Stimulated activated CD8-positive, alpha-beta memory T cell treated with anti-CD3 and anti-CD28 coated beads, Interleukin-7, amount 100 ng/mL, for 48 hours (primary cell): ENCODE measurements at regions not wholly inside any gene's neighbourhood (a gene's known extent, or its start where the extent isn't known, plus 50 kb on each side); places are given as distances from the start of the nearest gene placed in this dataset.

Experiments
- DNase-seq, 2 donors: peaks; one replicate each; pipeline ENCODE4 v3.0.0-alpha.2; 2020; ENCODE audit warnings: low read depth in 1 of 2; ENCODE audit errors: extremely low read depth in 1 of 2

DNA sequence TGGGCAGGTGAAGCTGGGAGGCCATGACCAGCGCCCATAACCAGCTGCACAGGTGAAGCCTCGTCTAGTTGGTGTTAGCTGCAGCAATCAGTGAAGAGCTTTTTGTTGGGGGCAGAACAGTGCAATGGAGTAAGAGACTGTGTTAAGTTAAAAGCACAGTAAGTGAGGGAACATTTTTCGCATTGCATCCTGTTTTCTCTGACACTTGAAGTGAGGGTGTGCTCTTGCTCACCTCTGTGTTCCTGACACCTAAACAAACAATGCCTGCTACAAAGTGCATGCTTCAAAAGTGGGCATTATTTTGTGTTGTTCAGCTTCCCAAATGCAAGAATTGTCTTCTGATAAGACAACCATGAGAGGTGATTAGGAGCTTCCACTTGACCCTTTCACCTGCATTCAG lies 324.0 kb upstream of the ACVR2A start:
- no peak for DNase-seq

DNA sequence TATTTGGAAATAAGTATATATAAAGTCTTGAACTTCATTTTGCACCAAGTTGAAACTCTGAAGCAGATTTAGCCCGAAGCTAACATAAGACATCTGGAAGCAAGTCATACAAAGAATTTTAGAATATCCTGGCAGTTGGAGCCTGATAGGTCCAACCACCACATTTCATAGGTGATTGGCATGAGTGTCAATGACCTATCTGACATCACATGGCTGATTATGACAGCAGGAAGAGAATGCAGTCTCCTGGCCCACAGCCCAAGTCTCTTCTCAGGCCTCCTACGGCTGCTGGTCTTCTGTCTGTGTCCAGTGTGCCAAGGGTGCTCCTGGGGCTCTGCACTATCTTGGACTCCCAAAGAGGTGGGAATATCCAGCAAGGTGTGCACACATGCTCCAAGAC lies 325.7 kb upstream of the ACVR2A start:
- DNase-seq = no peak

DNA sequence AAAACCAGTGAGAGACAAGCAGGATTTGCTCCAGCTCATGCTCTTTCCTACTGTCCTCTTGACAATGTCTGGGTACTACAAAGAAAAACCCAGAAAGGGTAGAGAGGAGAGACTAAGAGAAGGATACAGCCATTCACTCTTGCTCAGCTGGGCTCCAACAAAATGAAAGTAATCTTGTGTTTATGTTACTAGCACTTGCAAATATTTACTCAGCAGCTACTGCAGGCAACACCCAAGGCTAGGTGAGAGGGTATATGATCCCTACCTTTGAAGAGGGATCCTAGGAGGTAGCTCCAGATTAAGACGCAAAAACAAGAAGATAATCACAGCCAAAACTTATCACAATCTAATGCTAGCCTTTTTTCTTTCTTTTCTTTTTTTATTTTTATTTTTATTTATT lies 329.6 kb upstream of the ACVR2A start:
- no peak for DNase-seq

DNA sequence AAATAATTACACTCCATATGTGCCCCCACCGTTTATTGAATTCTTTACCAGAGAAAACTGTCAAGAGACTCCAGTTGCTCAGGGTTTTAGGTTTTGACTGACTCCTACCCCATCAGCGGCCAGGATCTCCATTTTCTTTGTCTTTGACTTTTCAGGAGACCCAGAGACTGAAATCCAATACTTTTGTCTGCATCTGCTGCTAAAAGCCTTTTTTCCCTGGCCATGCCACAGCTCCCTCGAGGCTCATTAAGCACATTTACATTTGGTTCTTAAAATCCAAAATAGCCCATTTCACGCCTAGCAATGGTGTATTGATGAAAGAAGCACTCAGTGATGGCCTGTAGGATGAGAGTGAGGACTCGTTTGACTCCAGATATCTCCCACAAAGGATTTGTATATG lies 332.6 kb upstream of the ACVR2A start:
- no peak for DNase-seq

DNA sequence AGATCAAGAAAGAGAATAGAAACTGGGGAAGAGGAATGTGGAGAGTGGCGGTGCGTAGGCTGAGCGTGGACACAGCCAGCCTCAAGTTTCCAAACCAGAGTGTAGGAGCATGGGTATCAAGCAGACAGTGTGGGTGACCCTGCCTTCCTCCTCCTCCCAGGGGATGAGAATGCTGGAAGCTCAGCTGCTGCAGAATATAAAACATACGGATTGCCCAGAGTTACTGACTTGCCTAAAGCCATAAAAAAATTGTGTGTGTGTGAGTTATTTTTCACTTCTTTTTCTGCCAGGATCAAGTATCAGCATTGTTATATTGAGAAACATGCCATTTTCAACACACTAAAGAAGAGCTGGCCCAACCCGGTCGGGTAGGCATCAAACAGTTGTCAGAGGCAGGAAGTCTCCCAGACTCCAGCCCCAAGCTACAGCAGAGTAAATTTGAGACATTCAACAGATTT lies 333.3 kb upstream of the ACVR2A start:
- no peak for DNase-seq

DNA sequence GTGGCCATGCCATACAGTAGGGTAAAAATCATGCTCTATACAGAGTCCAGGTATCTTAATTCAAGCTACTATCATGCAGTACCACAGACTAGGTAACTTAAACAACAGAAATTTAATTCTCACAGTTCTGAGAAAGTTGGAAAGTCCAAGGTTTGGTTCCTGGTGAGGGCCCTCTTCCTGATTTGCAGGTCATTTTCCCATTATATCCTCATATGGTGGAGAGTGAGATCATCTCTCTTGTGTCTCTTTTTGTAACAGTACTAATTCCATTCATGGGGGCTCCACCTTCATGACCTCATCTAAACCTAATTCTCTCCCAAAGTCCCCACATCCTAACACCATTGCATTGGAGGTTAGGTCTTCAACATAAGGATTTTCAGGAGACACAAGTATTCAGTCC lies 335.0 kb upstream of the ACVR2A start:
- no peak for DNase-seq

DNA sequence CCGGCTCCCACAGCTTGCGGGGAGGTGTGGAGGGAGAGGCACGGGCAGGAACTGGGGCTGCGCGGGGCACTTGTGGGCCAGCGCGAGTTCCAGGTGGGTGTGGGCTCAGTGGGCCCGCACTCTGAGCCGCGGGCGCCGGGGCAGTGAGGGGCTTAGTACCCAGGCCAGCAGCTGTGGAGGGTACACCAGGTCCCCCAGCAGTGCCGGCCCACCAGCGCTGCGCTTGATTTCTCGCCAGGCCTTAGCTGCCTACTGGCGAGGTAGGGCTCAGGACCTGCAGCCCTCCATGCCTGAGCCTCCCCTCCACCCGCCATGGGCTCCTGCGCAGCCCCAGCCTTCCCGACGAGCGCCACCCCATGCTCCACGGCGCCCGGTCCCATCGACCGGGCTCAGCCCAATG lies 337.9 kb upstream of the ACVR2A start:
- no peak for DNase-seq

DNA sequence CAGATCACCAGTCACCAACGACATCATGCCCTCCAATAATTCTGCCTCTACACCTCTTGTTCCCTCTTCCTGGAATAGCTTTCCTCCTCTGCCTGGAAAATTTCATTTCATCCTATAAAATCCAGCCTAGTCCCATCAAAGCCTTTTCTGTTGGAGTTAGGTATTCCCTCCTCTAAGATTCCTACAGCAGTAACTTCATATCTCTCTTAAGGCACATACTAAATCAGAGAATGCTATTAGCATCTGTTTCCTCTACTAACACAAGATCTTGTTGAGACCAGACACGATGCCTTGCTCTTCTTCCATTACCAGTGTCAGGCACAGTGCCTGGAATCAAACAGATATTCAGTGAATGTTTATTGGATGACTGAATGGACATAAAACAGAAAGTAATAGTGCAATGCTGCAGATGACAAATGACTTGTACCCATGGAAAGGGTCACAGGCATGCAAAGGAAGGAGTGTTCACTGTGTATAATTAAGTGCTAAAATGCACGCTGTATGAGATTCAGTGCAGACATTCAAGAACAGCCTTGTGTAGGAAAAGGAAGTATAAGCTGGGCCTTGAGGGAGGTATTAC lies 342.0 kb upstream of the ACVR2A start:
- no peak for DNase-seq

DNA sequence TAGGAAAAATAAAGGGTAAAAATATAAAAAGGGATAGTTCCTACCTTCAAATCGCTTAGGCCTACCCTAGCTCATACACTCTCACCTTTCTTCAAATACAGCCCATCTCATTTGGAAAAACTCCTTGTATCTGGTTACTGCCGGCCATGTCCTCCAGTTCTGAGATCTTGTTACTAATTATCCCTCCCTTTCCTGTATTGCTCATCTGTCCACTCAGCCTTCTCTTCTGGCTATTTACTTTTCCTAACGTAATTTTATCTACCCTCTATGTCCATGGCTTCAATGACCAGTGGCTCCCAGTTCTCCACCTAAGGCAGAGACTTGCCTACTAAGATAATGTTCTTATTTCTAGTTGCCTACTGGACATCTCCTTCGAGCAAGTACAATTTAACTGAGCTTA lies 342.9 kb upstream of the ACVR2A start:
- DNase-seq = no peak

DNA sequence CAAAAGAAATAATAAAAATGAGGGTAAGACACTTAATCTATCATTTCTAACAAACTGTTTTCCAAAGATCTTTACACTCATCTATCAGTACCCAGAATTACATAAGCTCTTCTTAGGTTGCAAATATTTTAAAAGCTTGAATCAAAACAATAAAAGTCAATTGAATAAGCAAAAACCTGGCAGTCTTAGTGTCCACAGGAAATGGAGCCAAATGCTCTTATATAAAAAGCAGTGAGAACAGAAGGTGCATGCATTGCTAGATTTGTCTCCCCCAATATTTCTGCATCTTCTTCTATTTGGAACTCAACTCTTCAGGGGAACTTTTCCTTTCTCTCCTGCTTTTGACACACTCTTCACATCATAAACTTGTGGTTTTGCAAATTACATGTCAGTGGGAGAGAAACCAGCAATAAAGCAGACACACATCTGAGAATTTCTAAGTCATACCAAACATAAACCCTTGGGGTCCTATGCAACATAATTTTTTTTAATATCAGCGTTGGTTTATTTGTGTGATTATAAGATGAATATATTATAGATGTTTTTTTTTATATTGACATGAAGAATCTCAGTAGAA lies 343.9 kb upstream of the ACVR2A start:
- DNase-seq = no peak

DNA sequence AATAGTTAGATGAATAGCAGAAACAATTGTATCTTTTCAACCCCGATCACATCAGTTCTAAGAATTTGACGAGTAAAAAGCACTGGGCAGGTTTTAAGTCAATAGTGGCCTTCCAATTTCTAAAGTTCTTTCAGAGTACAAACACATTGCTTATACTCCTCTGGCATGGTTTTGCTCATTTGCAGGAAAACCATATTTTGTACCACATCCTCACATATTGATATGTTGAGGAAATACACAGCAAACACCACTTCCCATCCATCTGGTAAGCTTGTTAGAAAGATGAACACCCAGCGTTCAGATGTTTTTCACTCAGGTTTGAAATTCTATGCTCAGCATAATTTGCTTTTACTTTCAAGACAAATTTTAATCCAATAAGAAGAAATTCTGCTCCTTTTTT lies 344.6 kb upstream of the ACVR2A start:
- no peak for DNase-seq

DNA sequence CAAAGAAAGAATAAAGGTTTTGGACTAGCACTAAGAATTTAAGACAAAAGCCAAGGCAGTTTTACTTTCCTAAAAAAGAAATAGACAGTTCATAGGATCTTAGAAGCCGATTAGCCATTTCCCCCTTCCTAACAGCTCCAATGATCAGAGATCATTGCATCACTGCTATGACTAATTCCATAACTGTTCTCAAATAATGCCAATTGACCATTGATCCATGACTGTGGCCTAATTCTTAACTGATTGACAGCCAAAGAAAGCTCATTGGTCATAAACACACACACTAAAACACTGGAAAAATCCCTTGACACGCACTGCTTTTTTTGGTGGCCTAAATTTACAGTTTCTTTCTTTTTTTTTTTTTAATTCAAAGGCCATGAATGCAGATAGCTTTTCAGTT lies 345.0 kb upstream of the ACVR2A start:
- no peak for DNase-seq

DNA sequence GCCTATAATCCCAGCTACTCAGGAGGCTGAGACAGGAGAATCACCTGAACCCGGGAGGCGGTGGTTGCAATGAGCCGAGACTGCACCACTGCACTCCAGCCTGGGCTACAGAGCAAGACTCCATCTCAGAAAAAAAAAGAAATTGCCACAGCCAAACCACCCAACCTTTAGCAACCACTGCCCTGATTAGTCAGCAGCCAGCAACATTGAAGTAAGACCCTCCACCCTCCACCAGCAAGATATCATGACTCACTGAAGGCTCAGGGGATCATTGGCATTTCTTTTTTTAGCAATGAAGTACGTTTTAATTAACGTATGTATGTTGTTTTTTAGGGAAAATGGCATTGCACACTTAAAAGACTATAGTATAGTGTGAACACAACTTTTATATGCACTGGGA lies 349.1 kb upstream of the ACVR2A start:
- no peak for DNase-seq

DNA sequence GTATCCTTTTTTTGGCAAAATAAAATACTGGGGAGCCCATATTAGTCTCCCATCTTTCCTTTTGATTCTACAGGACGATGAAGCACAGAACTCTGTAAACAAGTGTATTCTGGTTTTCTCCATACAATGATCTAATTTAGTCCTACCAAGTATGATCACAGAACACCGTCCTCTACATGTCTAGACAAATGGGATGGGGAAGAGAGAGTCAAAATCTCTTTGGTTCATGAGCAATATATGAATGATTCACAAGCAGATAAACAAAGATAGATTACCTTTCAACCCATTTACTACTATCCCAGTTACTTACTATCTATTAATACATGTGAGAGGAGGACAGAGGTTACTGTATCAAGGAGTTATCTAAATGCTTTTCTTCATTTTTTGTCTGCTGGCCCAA lies 352.4 kb upstream of the ACVR2A start:
- DNase-seq = no peak

DNA sequence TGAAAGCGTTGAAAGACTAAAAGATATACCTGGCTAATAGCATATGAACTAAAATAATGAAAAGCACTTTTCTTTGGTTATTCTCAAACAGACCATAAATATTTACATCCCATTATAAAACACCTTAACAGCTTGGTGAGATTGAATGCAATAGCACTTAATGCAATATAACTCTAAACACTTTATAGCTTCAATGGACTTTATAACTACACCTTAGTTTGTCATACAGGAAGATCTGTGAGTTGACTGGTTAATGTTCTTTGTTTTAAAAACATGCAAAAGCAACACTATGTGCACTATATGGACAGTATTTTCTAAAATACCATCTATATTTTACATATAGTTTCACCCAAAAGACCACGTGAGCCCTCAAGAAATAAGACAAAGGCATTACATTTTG lies 353.3 kb upstream of the ACVR2A start:
- no peak for DNase-seq

DNA sequence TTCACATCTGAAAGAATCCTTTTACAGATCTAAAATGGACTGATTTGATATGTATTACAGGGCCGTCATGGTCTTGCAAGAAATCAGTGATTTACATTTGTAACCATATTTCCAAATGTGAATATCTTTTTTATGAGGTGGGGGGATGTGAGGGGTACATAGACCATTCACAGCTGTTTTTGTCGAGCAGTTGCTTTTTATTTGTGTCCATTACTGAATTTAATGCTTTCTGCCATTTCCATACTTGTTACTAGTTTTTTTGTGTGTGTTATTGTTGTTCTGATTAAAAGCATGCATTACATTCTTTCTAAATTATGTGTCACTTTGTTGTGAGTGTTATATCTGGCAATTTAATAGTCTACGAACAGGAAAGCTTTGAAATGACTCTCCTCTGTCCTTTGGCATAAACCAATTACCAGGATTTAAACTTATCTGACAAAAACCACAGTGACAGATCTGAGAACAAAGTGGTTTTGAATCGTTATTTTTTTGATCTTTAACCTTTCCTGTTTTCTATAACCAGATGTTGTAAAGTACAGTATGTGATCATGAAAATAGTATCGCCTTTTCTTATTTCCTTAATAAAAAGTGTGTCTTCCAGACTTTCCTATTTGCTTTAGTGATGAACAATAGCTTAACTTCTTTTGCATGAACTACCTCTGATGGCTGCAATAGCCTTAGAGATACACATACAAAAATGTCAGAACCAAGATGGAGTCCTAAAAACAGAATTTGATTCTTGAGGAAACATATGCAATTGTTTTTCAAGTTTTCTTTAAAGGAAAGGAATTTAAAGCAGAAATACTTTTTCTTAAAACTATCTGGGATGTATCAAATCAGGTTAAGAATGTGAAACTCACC lies 354.2 kb upstream of the ACVR2A start:
- no peak for DNase-seq

DNA sequence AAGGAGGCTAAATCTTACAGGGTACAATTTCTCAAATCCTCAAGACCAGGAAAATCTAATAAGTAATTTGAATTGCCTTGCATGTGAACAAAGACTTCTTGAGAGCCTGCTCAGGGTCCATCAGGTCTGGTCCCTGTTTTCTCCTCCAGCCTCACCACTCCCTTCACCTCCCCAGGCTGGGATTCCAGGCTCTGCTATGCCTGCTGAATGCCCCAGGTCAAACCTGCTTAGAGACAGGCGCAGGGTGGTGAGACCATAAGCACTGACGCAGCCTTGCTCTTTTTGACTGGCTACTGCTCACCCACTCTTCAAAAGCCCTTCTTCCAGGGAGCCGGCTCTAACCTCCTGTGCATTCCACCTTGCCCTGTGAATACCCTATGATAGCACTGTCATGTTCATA lies 356.4 kb upstream of the ACVR2A start:
- no peak for DNase-seq

DNA sequence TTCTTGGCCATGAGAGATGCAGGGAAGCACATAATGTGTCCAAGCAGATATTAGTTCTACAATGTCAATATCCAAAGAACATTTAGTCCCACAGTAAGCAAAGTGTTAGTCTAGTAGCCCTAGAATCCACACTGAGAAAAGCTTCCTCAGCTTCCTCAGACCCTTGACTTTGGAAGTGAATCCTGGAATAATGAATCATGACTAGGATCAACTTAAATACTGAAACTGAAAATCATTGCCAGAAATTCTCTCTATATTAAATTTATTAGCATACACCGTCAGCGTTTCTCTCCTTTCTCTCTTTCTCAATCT lies 356.9 kb upstream of the ACVR2A start:
- DNase-seq = no peak

DNA sequence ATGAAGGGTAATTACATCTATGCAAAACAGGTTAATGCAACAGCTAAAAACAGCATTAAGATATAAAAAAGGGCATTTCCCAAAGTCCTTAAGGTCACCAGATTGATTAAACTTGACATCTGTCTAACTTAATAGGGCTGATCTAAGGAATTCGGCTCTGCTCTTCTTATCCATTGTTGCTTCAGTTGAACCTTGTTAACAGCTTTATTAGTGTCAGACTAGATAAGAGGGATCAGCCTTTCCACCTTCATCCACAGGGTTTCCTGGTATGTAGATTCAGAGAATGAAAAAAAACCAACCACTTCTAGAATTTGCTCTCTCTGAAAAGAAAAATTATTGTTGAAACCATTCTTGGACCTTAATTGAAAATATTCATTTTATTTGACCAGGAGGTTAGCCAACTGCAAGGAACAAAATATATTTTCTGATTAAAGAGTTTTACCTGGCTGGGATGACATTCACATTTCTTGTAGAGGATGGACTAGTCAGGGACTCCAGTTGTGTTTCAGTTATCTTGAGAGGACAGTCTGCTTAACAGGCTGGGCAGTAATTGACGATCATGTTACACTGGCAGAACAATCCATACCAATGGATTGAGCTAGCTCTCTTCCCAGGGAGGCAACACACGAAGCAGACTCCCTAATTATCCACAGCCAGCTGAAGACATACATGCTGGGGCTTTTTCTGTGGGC lies 357.4 kb upstream of the ACVR2A start:
- no peak for DNase-seq

DNA sequence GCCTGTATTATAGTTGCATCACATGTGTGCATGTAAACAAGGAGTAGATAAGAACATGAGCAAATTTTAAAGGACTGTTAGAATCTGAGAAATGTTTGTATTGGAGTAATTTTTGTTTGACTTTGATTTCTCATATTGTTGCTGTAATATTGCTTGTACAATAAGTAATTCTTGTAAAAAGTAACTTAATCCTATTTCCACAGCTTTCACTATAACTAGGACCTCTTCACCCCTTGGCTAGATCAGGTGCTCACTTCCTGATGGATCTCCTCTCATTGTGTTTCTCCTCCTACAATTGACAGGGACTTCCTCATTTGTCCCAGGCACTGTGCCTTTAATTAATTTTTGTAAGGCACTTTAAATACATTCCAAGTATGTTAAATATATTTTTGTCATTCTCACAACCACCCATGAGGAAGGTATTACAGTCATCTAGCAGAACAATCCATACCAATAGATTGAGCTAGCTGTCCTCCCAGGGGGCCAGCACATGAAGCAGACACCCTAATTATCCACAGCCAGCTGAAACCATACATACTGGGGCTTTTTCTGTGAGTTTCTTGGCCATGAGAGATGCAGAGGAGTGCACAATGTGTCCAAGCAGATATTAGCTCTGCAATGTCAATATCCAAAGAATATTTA lies 359.5 kb upstream of the ACVR2A start:
- no peak for DNase-seq

DNA sequence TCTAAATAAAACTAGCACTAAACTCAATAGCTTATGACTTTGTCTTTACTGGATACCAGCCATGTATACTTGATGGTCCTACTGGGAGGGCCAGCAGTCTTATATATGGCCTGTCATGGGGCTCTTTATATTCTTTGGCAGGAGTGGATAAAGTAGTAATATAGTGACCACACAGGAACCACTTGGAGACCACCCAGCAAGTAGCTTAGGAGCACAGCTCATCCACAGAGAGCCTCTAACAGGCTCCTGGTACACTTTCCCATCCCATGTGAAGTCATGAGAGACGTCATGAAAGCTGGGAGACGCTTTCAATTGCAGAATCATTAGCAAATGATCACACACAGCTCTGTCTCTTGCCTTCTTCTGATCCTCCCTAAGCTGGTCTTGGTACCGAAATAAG lies 360.9 kb upstream of the ACVR2A start:
- DNase-seq = no peak
